ENCODE measurements at regions not wholly inside any gene's neighbourhood (a gene's known extent, or its start where the extent isn't known, plus 50 kb on each side); places are given as distances from the start of the nearest gene placed in this dataset.

DNA sequence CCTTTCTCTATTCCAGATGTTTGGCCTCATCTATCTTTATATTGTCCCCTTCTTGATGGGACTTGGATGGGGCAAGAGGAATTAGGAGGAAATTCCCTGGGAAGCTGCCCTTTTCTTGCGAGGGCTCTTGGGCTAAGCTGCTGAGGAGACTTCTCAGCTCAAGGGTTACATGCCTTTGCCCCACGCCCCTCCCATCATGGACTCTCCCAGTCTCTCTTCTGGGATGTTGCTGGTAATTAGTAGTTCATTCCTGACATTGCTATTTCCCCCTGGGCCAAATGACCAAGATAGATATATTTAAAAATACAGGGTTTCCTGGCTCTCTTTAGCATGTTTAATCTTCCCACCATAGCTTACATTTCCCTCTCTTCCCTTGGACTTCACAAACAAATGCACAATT, 90.6 kb upstream of the RALGPS2 start:
- TF ChIP-seq, protein P1, sequence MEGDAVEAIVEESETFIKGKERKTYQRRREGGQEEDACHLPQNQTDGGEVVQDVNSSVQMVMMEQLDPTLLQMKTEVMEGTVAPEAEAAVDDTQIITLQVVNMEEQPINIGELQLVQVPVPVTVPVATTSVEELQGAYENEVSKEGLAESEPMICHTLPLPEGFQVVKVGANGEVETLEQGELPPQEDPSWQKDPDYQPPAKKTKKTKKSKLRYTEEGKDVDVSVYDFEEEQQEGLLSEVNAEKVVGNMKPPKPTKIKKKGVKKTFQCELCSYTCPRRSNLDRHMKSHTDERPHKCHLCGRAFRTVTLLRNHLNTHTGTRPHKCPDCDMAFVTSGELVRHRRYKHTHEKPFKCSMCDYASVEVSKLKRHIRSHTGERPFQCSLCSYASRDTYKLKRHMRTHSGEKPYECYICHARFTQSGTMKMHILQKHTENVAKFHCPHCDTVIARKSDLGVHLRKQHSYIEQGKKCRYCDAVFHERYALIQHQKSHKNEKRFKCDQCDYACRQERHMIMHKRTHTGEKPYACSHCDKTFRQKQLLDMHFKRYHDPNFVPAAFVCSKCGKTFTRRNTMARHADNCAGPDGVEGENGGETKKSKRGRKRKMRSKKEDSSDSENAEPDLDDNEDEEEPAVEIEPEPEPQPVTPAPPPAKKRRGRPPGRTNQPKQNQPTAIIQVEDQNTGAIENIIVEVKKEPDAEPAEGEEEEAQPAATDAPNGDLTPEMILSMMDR (IDR thresholded peaks at IDR 0.05), result no peak
- no peak for TF ChIP-seq POLR2A (IDR thresholded peaks at IDR 0.05)

Data from testis (tissue), 2 donors.